B cell (primary cell): ENCODE measurements at regions not wholly inside any gene's neighbourhood (a gene's known extent, or its start where the extent isn't known, plus 50 kb on each side); places are given as distances from the start of the nearest gene placed in this dataset.

Source experiments
- CTCF ChIP-seq: fragments of 200-600 bp; IDR thresholded peaks from one replicate; pipeline ENCODE4 v1.8.0; 2022; ENCODE audit warnings: antibody characterized with exemption, mild to moderate bottlenecking
- EZH2 ChIP-seq: IDR thresholded peaks from 2 replicates; pipeline ENCODE4 v1.6.1; 2012; ENCODE audit warnings: borderline replicate concordance, low read depth, mild to moderate bottlenecking, moderate library complexity, low read length; ENCODE audit not compliant: insufficient read depth, poor library complexity, severe bottlenecking

GRCh38 chr4:3598695-3599227 lies 66.5 kb upstream of the LRPAP1 start:
- TF ChIP-seq EZH2 (no peak), CTCF (no peak)
